ENCODE measurements at regions not wholly inside any gene's neighbourhood (a gene's known extent, or its start where the extent isn't known, plus 50 kb on each side); places are given as distances from the start of the nearest gene placed in this dataset.

- no peak for DNase-seq
These were observed 75.4 kb upstream of the LDLRAD3 start for GRCh38 chr11:35868491-35868890.

- no peak for DNase-seq
These were observed 70.1 kb upstream of the LDLRAD3 start for GRCh38 chr11:35873721-35874120.

- no peak for DNase-seq
These were observed 69.0 kb upstream of the LDLRAD3 start for GRCh38 chr11:35874751-35875450.

GRCh38 chr11:35875466-35875865, 68.4 kb upstream of the LDLRAD3 start:
- DNase-seq: no peak

GRCh38 chr11:35876786-35877185, 67.1 kb upstream of the LDLRAD3 start:
- DNase-seq: no peak

- DNase-seq: peak; percentile 21 to 50
These were observed 65.1 kb upstream of the LDLRAD3 start for GRCh38 chr11:35878741-35879140.

GRCh38 chr11:35879361-35879760, 64.5 kb upstream of the LDLRAD3 start:
- no peak for DNase-seq

- DNase-seq: no peak
These were observed 57.1 kb upstream of the LDLRAD3 start for GRCh38 chr11:35886759-35887158.

- no peak for DNase-seq
These were observed 56.1 kb upstream of the LDLRAD3 start for GRCh38 chr11:35887737-35888136.

GRCh38 chr11:35888961-35889360, 54.9 kb upstream of the LDLRAD3 start:
- DNase-seq: no peak

- no peak for DNase-seq
These were observed 52.8 kb upstream of the LDLRAD3 start for GRCh38 chr11:35891096-35891495.

GRCh38 chr11:35892166-35892565, 51.7 kb upstream of the LDLRAD3 start:
- no peak for DNase-seq

GRCh38 chr11:35893796-35894475, 49.9 kb upstream of the LDLRAD3 start:
- DNase-seq: no peak
